ENCODE measurements at regions not wholly inside any gene's neighbourhood (a gene's known extent, or its start where the extent isn't known, plus 50 kb on each side); places are given as distances from the start of the nearest gene placed in this dataset.

DNA sequence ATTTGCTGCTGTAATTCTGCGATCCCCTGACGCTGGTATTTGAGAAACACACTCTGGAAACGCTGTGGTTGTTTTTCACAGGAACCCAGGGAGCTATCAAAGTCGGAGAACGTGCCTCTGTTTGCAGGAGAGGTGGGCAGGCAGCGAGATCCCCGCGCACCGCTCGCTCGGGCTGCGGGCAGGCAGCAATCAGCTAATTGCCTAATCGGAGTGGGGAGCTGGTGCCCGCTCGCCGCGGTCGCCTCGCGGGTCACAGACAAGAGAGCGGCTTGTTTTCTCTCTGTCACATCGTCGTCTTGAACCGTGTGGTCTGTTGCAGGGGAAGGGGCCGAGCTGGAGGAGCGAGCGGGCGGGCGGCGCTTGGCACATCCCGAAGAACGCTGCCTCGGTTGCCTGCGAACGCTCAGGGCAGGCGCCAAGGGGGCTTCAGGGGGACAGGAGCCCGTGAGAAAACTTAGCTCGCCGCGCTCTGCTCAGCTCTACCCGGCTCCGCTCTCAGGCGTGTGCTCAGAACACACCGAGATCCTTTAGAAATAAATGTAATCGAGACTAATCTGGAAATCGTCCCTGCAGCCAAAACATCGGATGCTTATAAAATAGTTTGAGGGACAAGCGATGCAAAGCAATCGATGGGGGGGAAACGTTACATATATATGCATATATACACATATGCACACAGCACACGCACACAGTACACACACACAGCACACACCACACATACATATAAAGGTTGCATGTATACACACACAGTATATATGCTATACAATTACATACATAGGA, 93.6 kb upstream of the SMYD2 start:
- Histone ChIP-seq H3K36me3 (ENCODE audit: low read depth) (no peaks in the 10 kb centered on the region), H3K27ac (ENCODE audit: poor library complexity, severe bottlenecking) (no peak overlapping the region), H3K4me1 (ENCODE audit: insufficient read depth, poor library complexity, severe bottlenecking) (no peaks in the 10 kb centered on the region), H3K4me3 (ENCODE audit: severe bottlenecking) (no peak overlapping the region), H3K27me3 (ENCODE audit: insufficient read depth, poor library complexity, severe bottlenecking) (peaks cover 33% of the 10 kb centered on the region), H3K9me3 (ENCODE audit: severe bottlenecking) (no peaks in the 10 kb centered on the region)
- TF ChIP-seq, protein P1, sequence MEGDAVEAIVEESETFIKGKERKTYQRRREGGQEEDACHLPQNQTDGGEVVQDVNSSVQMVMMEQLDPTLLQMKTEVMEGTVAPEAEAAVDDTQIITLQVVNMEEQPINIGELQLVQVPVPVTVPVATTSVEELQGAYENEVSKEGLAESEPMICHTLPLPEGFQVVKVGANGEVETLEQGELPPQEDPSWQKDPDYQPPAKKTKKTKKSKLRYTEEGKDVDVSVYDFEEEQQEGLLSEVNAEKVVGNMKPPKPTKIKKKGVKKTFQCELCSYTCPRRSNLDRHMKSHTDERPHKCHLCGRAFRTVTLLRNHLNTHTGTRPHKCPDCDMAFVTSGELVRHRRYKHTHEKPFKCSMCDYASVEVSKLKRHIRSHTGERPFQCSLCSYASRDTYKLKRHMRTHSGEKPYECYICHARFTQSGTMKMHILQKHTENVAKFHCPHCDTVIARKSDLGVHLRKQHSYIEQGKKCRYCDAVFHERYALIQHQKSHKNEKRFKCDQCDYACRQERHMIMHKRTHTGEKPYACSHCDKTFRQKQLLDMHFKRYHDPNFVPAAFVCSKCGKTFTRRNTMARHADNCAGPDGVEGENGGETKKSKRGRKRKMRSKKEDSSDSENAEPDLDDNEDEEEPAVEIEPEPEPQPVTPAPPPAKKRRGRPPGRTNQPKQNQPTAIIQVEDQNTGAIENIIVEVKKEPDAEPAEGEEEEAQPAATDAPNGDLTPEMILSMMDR (IDR thresholded peaks at IDR 0.05; ENCODE audit: poor library complexity, severe bottlenecking), result no peak
- ATAC-seq (ENCODE audit: low read depth) (no peak), DNase-seq (ENCODE audit: low spot score) (no peak)

DNA sequence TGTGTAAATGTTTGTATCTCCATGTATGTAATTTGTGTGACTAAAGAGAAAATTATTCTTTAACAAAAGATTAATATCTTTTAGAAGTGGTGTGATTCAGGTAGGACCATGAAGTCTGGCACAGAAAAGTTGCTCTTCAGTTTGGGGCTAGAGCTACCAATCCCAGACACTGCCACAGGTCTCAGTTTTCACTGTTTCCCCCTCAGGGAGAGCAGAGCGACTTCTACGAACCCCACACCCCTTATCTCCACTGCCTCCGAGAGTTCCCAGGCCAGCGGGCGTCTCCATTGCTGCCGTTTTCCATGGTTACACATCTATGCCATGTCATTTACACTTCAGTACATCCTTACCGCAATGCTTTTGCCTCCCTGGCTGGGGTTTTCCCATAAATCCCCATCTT, 93.0 kb upstream of the SMYD2 start:
- H3K36me3 ChIP-seq (ENCODE audit: low read depth), result no peaks in the 10 kb centered on the region
- TF ChIP-seq, protein P1 (IDR thresholded peaks at IDR 0.05; ENCODE audit: poor library complexity, severe bottlenecking), result no peak
- H3K27me3 ChIP-seq (ENCODE audit: insufficient read depth, poor library complexity, severe bottlenecking), result peaks cover 33% of the 10 kb centered on the region
- ATAC-seq (ENCODE audit: low read depth), result no peak
- H3K4me1 ChIP-seq (ENCODE audit: insufficient read depth, poor library complexity, severe bottlenecking), result no peaks in the 10 kb centered on the region
- no peak overlapping the region for H3K4me3 ChIP-seq (ENCODE audit: severe bottlenecking)
- H3K9me3 ChIP-seq (ENCODE audit: severe bottlenecking), result no peaks in the 10 kb centered on the region
- no peak for DNase-seq (ENCODE audit: low spot score)
- no peak overlapping the region for H3K27ac ChIP-seq (ENCODE audit: poor library complexity, severe bottlenecking)

DNA sequence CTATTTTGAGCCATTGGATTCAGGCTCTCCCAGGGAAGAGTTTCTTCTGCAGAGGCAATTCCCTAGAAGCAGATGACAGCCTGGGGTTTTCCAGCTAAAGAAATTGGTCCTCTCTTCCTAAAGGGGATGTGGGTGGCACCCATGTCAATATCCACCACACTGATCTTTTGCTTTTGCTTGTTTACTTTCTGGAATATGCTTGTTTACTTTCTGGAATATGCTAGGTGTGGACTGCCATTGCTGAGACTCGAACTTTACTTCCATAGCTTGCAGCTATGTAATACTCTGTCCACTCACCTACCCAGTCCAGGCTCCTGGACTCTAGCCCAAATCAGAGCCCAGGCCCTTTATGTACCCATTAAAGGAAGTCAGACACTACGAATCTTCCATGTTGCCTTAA, 92.1 kb upstream of the SMYD2 start:
- ATAC-seq (ENCODE audit: low read depth), result no peak
- DNase-seq (ENCODE audit: low spot score), result no peak
- Histone ChIP-seq H3K27ac (ENCODE audit: poor library complexity, severe bottlenecking) (no peak overlapping the region), H3K36me3 (ENCODE audit: low read depth) (no peaks in the 10 kb centered on the region), H3K9me3 (ENCODE audit: severe bottlenecking) (no peaks in the 10 kb centered on the region), H3K4me1 (ENCODE audit: insufficient read depth, poor library complexity, severe bottlenecking) (no peaks in the 10 kb centered on the region), H3K4me3 (ENCODE audit: severe bottlenecking) (no peak overlapping the region), H3K27me3 (ENCODE audit: insufficient read depth, poor library complexity, severe bottlenecking) (peaks cover 33% of the 10 kb centered on the region)
- TF ChIP-seq, protein P1 (IDR thresholded peaks at IDR 0.05; ENCODE audit: poor library complexity, severe bottlenecking), result no peak

DNA sequence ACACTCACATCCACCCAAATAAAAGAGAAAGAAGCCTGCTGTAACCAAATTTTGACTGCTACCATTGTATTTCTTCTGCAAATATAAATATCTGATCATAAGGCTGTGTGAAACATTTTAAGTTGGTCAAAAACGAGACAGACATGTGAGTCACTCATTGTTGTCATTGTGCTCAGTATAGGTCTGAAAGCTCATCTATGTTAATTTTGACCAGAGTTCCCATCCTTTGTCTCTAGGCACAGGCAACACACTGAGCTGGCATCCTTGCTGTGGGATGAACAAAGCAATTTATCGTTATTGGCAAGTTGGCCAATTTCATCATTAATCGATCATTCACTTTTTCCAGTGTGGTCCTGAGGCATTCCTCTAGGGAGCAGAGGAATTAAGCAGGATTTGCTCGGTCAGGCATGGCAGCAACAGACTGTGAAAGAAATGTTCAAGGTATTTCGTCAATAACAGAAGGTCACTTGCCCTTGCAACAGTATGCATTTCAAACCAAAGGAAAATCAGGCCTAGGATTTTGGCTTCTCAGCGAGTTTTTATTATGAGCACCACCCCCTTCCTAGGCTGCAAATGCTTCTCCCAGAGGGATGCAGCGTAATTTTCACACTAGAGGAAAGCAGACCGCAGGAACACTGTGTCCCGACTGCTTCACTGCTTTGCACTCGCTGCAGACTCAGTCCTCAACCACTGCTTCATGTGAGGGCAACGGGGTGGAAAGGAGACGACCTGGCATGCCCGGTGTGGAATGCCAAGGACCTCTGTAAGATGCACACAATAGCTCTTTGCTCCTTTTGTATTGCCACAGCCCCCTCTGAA, 87.9 kb upstream of the SMYD2 start:
- ATAC-seq (ENCODE audit: low read depth), result no peak
- H3K27me3 ChIP-seq (ENCODE audit: insufficient read depth, poor library complexity, severe bottlenecking), result peaks cover 5% of the 10 kb centered on the region

More for the DNA sequence above, 87.9 kb upstream of the SMYD2 start:
- no peaks in the 10 kb centered on the region for H3K4me1 ChIP-seq (ENCODE audit: insufficient read depth, poor library complexity, severe bottlenecking)
- no peaks in the 10 kb centered on the region for H3K36me3 ChIP-seq (ENCODE audit: low read depth)
- no peaks in the 10 kb centered on the region for H3K9me3 ChIP-seq (ENCODE audit: severe bottlenecking)
- TF ChIP-seq, protein P1 (IDR thresholded peaks at IDR 0.05; ENCODE audit: poor library complexity, severe bottlenecking), result no peak
- no peak overlapping the region for H3K4me3 ChIP-seq (ENCODE audit: severe bottlenecking)
- DNase-seq (ENCODE audit: low spot score), result no peak
- no peak overlapping the region for H3K27ac ChIP-seq (ENCODE audit: poor library complexity, severe bottlenecking)
